HG02943 (cell line): ENCODE measurements at regions not wholly inside any gene's neighbourhood (a gene's known extent, or its start where the extent isn't known, plus 50 kb on each side); places are given as distances from the start of the nearest gene placed in this dataset.

Experiments
- ATAC-seq: cut with Tn5 transposase; IDR thresholded peaks from one replicate; pipeline ENCODE4 v1.9.1; 2021; ENCODE audit warnings: mild to moderate bottlenecking, low read depth, moderate library complexity; ENCODE audit not compliant: unreplicated experiment

DNA sequence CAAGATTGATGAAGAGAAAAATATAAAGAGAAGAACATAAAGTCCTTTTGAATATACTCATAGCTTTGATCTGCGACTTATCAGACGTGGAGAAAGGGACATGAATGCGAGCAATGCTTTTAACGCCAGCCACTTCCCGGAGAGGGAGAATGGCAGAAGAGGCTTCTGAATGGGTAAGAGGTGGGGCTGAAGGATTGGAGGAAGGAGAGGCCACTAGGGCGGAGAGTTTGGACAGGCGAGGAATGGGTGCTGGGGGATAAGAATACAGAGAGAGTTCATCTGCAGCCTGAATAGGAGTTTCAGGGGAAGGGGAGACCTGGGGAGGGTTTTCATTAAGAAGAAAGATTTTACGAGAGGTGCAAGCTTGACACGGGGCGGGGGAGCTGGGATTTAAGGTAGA is 2534.9 kb downstream of the PCDH7 start:
- no peak for ATAC-seq

- no peak for ATAC-seq
These were observed 2535.3 kb downstream of the PCDH7 start for GRCh38 chr4:33255507-33255906.

DNA sequence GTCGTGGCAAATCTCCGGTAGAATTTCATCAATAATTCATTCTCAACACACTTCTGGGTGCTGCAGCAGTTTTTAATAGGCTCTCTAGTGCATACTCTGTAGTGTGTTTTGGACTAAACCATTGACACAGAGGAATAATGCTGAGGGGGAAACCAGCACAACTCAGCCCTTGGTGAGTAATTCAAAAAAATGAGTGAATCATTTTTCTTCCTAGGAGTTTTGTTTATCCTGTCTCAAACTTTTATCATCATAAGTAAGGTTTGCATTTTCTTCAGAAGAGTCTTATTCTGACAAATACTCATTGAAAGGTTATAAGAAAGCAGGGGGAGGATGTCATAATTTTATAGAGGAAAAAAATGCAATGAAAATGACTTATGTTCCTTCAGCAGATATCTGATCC is 2542.7 kb downstream of the PCDH7 start:
- no peak for ATAC-seq

- ATAC-seq: no peak
These were observed 2548.6 kb downstream of the PCDH7 start for GRCh38 chr4:33268776-33269175.

- no peak for ATAC-seq
These were observed 2550.2 kb downstream of the PCDH7 start for GRCh38 chr4:33270403-33270802.

- ATAC-seq: no peak
These were observed 2552.6 kb downstream of the PCDH7 start for GRCh38 chr4:33272722-33273121.

GRCh38 chr4:33283818-33284217 is 2563.6 kb downstream of the PCDH7 start:
- no peak for ATAC-seq

DNA sequence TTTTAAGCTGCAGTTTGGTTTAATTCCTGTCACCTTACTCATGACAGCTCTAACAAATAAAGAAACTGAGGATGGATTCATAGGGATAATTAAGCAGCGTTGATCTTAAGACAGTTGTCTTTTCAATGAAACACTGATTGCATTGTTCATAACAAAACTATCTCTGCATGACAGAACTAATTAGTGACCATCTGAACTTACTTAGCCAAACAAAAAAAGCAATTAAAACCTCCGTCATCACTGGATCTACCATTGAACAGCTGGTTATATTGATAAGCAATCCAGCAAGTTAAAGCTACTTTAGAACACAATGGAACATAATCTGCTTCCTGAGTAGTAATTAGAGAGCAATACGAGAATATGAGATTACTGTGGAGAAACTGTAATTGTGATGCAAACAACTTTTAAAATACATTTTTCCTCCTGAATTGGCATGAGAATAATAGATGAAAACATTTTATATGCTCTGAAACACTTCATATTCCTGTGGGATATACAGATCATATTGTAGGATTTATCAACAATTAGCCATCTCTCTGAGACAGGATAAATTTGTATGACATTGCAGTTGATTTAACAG is 2576.8 kb downstream of the PCDH7 start:
- ATAC-seq: no peak

GRCh38 chr4:33302321-33302720 is 2582.2 kb downstream of the PCDH7 start:
- ATAC-seq: no peak

DNA sequence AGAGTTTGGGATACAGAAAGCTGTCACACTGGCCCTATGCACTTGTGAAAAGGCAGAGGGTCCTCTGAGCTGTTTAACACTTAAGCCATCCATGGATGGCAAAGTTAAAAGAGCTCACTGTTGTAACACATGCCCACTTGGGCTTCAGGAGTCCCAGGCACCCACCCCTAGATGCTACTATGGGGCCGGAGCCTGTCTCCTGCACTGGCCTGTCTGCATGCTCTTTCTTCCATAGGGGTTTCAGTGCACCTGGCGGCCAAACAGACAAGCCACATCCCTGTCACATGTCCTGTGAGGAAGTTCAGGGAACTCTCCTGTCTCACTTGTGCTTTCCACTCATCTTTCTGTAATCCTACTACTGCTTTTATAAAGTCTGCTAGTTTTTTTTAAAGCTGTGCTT is 2586.0 kb downstream of the PCDH7 start:
- no peak for ATAC-seq

GRCh38 chr4:33316033-33316432 is 2595.9 kb downstream of the PCDH7 start:
- ATAC-seq: no peak

DNA sequence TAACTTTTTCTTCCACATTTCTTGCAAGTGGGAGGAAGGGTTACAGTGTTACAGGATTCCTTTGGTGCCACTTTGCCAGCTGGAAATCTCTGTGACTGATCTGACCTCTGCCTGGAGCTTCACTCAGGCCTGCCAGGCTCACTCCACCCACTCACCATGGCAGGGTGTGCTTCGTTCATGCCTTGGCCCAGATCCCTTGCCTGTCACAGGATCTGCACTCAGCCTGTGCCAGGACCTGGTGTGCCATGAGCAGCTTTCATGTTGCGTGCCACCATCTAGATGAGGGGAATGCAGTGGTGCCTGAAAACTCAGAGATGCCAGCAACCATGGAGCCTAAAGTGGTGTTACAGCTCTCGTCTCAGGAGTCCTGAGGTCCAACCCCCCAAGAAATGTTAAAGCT is 2596.4 kb downstream of the PCDH7 start:
- no peak for ATAC-seq

- no peak for ATAC-seq
These were observed 2603.2 kb downstream of the PCDH7 start for GRCh38 chr4:33323393-33323792.

GRCh38 chr4:33334416-33334815 is 2614.2 kb downstream of the PCDH7 start:
- ATAC-seq: no peak

DNA sequence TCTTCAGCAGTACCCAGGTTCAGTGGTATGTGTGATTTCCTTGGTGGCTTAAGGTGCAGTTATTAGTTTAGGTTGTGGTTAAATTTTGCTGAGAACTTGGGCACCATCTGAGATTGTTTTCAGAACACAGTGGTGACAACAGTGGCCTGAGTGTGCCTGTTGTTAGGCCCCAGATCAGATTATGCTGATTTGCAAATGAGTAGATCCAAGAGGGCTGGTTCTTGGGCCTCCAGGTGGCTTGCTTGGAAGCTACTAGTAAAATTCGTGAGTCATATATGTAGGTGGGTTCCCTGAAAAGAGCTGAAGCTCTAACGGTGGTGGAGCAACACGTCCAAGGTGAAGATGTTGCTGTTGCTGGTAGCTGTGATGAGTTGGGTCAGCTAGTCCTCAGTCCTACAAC is 2619.6 kb downstream of the PCDH7 start:
- ATAC-seq: no peak

DNA sequence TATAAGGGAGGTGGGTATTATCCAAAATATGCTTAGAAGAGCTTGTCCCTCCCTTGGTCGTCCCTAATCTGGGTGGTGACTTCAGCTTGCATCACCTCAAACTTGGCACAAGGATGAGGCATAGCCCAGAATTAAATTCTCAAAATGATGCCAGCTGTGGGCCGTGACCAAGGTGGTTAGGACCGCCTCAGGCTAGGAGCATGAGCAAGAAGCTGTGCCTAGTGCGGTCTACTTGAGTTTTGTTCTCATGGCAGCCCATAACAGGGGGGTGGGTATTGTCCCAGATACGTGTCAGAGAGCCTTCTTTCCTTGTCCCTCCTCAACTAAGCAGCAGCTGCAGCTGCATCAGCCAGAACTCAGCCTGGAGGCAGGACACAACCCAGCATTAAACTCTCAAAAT is 2620.0 kb downstream of the PCDH7 start:
- no peak for ATAC-seq

- ATAC-seq: no peak
These were observed 2629.2 kb downstream of the PCDH7 start for GRCh38 chr4:33349376-33349775.

DNA sequence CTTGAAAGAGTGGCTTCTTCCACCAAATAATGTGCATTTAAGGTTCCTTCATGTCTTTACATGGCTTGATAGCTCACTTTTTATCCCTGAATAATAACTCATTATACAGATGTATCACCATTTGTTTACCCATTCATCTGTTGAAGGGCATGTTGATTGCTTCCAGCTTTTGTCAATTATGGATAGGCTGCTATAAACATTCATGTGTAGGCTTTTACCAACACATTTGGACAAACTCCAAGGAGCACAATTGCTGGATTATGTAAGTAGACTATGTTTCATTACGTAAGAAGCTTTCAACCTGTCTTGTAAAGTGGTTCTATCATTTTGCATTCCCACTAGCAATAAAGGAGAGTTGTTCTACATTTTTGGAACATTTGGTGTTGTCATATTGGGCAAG is 2637.0 kb downstream of the PCDH7 start:
- no peak for ATAC-seq

GRCh38 chr4:33369446-33369845 is 2649.3 kb downstream of the PCDH7 start:
- no peak for ATAC-seq

GRCh38 chr4:33381816-33382215 is 2661.6 kb downstream of the PCDH7 start:
- no peak for ATAC-seq

GRCh38 chr4:33386764-33387163 is 2666.6 kb downstream of the PCDH7 start:
- ATAC-seq: no peak

GRCh38 chr4:33390976-33391375 is 2670.8 kb downstream of the PCDH7 start:
- no peak for ATAC-seq
